HG03460 (cell line): ENCODE measurements at regions not wholly inside any gene's neighbourhood (a gene's known extent, or its start where the extent isn't known, plus 50 kb on each side); places are given as distances from the start of the nearest gene placed in this dataset.

Experiments used
- ATAC-seq: cut with Tn5 transposase; IDR thresholded peaks from one replicate; pipeline ENCODE4 v1.9.1; 2021; ENCODE audit not compliant: unreplicated experiment

DNA sequence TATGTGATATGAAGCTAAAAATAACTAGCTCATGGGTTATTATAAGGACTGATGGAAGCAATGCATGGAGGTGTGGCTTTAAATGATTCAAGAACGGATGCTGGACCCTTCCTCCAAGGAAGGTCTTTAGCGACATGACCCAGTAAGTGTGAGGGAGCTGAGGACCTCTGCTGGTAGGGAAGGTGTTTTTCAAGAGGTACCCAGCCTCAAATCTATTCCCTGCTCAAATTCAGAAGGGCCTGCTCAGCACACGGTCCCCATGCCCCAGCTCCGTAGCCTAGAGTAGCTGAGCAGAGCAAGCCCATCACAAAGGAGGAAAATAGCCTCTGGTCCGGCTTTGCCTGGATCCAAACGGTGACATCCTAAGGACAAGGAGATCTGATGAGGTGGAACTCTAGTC is 266.2 kb upstream of the IGF1R start:
- no peak for ATAC-seq

DNA sequence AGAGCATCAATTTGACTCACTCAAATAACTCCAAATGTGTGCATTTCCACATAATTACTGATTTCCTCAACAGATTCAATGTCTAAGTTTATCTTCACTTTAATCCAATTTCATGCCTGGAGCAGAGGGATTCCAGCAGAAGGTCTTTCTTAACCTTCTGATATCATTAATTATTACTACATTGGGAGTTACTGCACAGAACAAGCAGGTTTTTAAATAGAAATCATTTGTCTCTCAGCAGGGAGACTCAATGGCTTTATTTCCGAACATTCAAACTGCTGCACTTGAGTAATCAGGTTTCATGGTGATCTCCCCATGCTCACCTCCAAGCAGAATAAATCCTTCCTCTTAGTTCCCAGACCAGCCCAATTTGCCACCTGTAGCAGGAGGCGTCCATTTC is 264.8 kb upstream of the IGF1R start:
- ATAC-seq: no peak

DNA sequence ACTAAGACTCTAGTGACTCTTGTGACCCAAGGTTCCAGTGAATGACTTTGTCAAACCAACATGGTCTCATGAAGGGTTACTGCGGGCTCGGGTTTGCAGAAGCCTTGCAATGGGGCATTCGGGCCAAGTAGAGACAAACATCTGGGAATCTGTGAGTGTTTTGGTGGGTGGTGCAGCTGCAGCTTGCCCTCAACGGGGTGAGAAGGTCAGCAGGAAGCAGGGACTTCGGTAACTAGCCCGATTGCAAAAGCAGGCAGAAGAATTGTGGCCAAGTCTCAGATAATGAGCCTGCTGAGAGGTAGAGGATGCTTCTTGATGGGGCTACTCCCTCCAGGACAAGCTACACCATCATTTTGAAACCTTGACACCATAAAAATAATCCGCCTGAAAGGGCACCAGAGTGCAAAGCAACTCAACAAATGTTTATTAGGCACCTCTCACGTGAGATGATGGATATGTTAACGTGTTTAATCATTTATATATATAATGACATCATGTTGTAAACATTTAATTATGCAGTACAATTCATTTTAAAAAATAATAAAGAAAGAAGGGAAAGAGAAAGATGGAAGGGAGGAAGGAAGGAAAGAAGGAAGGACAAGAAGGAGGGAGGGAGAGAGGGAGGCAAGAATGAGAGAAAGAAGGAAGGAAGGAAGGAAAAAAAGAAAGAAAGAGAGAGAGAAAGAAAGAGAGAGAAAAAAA is 263.9 kb upstream of the IGF1R start:
- ATAC-seq: no peak

DNA sequence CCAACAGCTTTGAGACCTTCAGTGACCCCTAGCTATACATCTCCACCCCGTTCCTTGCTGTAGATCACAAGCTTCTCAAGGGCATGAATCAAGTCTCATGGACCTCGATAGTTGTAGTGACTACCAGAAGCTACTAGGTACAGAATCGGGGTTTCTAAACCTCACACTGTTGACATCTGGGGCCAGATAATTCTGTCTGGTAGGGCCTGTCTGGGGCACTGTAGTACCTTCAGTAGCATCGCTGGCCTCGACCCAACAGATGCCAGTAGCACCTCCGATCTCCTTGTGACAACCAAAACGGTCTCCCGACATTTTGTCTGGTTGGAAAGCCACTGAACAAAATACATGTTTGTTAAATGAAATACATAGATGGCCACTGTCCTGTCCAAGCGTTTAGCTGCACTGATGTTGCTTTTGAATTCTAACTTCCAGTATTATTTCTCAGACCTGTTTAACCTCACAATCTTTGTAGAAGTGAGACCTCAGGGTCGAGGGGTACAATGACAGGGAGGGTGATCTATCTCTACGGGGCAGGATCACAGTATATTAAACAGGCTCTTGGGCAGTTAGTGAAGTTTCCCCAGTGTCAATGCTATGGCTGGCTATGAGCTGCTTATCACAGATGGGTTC is 262.5 kb upstream of the IGF1R start:
- ATAC-seq: no peak

DNA sequence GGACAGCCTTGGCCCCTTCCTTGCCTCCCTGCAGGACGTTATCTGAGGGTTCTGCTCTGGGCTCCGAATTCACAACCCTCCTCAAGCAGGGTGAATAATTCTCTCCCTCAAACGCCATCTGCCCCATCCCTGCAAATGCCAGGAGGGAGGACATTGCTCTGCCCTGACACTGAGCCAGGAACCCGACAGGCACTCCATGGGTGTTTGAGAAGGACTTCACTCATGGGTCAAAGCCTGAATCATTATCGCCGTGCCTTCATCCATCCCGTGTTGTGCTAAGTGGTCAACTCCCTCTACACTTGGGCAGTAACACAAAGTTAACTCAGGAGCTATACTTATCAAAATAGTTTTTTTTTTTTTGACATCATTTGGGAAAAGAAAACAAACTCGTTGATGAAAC is 261.8 kb upstream of the IGF1R start:
- ATAC-seq: no peak

DNA sequence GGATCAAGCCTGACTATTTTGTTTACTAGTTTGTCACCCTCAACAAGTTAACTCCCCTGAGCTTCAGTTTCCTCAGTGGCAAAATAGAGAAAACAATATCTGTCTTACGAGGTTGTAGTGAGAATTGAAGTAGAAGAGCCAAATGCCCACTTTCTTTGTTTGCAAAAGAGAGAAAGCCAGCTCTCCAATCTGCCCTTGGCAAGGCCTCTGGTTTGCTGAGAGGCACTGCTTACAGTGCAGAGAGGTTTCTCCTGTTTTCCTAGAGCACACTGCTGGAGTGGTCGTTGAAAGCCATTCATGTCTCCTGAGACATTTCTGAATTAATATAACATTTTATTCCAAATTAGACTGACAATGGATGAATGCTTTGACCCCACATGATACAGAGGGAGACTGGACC is 260.5 kb upstream of the IGF1R start:
- ATAC-seq: no peak

DNA sequence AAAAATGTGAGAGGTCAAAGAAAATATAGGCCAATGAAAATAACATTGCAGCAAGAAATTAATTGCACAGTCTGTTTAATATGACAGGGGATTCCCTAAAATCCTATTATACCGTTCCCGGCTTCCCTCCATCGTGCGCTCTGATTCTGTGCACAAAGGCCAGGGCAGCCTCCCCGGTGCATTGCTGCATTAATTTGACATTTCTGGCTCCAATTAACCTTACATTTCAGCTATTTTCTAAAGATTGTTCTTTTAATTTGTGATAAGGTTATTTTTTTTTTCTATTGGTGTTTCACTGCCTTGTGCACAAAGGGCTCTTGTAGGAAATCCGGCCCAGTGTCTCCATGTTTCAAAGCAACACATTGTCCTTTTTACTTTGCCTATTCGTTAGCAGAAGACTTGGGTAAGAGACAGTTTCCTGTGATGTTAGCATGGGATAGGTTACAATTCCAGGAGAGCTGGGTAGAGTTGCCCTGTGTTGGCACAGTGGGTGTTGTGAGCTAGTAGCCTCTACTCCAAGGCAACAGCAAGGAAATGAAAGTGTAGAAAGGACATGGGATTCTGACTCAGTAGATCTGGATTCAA is 257.3 kb upstream of the IGF1R start:
- no peak for ATAC-seq

DNA sequence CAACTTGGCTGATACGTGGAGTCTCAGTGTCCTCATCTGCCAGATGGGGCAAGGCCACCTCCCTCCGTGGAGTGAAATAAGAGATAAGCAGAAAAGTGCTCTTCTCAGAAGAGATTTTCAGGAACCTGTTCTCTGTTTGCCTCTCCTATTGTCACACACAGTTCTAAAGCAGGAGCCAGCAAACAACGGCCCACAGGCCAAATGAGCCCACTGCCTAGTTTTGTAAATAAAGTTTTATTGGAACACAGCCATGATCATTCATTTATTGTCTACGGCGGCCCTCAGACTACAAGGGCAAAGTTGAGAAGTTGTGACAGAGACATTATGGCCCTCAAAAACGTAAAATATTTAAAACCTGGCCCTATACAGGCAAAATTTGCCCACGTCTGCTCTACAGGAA is 256.8 kb upstream of the IGF1R start:
- ATAC-seq: no peak

DNA sequence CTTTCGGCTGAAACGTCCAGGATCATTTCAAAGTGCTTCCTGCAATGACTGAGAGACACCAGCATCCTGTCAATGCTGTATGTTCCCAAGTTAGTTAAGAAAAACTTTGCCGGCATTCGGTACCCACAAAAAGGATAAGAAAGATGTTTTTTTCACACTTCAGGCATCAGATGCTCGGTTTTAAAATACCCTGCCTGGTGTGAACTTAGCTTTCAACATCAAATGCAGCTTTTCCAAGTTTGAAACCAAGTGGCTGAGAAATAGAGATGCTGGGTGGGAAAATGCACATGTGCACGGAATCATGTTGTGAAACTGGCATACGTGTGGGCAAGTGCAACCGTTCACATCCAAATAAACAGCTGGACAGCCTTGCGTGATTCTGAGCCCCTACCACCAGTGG is 254.9 kb upstream of the IGF1R start:
- ATAC-seq: no peak

DNA sequence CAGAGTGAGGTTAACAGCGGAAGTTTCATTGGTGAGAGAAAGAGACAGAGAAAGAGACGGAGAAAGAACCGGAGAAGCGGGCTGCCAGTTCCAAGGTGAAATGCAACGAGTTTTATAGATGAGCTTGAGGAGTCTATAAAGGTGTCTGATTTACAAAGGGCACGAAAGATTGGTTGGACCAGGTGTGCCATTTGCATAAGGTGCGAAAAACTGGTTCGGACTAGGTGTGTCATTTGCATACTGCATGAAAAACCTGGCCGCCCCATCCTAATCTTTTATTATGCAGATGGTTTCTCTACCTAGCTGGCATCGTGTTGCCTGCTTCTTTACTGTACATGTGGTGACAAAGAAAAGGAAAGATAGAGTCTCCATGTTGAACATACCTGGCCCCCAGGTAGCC is 253.8 kb upstream of the IGF1R start:
- no peak for ATAC-seq

DNA sequence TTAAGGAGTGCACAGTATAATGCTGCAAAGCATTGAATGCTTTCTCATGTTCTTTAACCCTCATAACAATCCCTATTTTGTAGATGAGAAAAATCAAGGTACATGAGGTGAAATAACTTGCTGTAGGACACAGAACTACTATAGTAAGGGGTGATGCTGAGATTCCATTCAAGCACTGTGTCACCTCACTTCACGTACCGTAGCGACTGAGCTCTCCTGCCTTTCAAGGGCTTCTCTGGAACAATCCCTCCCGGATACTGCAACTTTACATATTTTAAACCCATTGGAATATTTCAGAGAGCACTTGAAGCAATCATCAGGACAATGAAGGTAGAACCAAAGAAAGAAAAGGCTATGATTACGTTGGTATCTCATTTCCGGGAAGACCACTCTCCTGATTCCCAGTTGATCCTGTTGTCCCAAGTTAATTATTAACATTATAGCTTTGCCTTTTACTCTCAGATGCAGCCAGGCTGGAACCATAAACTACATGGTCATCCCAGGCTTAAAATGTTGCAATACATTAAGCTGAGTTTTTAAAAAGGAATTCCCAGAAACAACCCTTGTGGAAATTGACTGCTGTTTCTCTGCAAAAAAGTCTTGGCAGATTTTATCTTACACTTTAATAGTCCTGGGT is 252.2 kb upstream of the IGF1R start:
- ATAC-seq: no peak

DNA sequence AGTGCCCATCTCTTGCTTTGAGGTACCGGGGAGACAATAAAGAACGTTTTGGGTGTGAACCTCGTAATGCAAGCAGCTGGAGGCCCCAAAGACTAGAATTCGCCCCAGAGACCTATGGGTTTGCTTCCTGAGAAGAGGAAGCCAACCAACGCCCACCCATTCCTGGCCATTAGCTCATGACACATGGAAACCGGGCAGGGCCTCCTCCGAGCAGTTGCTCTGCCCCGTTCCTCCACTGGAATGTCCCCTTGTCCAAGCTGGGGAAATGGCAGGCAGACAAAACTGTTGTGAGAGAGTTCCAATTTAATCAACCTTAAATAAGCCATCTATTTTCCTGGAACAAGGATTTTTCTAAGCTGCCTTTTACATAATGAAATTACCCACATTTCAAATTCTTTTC is 250.9 kb upstream of the IGF1R start:
- ATAC-seq: no peak

DNA sequence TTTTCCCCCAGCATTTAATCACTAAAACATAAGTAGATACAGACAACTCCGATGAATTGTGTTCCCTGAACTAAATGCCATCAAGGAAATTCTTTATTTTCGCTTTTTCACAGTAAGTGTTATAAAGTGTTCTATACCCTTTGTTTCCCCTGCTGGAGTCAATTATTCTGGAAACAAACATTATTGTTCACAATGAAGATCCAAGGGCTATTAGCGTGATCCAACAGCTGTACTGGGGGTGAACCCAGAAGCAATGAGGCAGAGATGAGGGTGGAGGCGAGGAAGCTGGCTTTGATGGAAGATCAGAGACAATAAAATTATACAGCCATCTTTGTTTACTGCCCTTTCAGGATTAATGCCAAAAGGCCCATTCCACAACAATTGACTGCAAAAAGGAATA is 250.3 kb upstream of the IGF1R start:
- ATAC-seq: no peak

DNA sequence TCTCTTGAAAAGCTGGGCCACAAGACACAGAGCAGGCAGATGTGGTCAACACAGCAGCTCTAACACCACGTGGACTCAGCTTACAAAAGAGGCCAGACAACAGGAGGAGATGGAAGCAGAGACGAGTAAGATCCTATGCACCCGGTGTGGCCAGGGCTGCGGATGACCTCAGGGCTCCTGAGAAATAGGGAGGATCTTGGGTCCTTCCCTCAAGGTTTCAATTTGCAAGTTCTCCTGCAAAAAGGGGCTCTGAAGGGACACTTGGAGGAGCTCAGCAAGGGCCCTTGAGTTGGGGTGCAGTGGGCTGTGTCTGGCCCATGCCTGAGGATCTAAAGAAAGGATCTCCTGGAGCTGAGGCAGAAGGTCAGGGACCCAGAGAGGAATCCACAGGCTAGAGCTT is 249.5 kb upstream of the IGF1R start:
- no peak for ATAC-seq

DNA sequence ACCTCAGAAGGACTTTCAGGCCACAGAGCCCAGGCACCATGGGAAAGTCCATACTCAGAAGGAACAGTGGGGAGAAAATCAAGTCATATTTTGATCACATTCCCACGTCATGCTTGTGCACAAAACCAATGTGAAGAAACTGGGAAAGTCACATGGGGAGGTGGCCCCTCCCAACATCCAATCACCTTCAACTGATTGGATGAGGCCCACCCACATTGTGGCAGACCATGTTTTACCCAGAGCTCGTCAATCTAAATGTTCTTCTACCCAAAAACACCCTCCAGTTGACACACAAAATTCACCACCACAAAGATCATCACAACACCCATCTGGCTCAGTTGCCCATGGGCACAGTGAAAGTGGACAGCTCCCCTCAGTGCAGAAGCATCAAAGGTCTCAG is 248.2 kb upstream of the IGF1R start:
- no peak for ATAC-seq

DNA sequence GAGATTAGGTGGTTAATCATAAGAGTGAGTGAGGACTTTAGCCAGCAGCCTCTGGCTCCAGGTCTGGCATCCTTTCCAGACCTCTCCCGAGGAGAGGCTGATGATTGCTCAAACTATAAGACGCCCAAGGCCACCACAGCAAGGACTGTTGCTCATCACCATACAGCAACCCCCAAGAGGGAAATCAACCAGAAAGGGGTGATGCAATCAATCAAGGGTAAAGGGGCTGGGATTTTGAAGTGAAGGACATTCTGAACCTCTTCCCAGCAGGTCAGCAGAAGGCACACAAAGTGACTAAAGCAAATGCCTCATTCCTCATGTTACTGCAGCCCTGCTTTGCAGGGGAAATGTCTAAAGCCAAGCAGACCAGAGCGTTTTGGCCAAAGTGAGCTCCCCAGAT is 247.3 kb upstream of the IGF1R start:
- ATAC-seq: no peak

DNA sequence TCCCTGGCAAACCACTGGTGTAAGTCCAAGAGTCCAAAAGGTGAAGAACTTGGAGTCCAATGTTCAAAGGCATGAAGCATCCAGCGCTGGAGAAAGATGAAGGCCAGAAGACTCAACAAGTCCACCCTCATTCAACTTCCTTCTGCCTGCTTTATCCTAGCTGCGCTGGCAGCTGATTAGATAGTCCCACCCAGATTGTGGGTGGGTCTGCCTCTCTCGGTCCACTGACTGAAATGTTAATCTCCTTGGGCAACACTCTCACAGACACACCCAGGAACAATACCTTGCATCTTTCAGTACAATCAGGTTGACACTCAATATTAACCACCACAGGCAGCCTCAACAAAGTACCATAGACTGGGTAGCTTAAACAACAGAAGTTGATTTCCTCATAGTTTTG is 245.9 kb upstream of the IGF1R start:
- ATAC-seq: no peak

DNA sequence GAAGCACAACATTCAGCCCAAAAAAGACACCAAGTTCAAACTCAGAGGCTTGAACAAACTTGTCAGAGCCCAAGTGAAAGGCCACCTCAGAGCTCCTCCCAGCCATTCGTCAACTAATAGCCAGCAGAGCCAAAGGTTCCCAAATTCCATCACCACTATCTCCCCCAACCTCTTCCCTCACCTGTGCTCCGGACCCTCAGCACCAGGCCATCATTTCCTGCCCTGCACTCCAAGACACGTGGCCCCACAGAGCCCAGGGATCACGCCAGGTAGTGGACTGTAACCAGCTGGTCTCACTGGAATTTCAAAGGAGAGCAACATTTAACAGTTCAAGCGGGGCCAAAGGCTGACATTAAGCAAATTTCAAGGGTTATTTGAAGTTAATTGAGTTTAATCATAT is 245.2 kb upstream of the IGF1R start:
- no peak for ATAC-seq

DNA sequence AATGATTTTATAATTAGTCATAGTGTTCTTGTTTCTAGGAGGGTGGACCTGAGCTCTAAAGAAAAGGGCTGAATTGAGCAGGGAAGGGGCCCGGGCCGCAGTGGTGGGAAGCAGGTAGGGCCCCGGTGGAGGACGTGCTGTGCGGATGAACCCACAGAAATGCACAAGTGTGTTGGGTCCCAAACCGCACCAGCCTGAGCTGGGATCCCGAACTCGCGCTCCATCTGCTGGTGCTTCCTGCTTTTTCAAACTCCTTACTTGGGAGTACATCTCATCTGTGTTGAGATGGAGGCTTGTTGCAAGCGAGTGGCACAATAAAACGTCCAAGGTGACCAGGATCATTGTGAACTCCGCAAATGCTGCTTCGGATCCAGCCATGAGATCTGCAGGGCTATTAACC is 244.8 kb upstream of the IGF1R start:
- no peak for ATAC-seq

DNA sequence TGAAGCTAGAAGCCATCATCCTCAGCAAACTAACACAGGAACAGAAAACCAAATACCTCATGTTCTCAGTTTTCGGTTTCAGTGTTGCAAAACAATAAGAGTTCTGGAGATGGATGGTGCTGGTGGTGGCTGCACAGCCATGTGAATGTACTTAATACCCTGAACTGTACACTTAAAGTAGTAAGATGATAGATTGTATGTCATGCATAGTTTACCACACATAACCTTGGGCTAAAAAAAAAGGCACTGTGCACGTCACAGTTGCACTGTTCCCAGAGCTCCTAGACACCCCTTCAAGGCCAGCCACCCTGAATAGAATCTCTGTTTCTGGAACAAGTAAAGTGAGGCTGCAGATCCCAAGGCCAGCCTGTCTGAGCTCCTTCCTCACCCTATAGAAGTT is 243.3 kb upstream of the IGF1R start:
- ATAC-seq: no peak

DNA sequence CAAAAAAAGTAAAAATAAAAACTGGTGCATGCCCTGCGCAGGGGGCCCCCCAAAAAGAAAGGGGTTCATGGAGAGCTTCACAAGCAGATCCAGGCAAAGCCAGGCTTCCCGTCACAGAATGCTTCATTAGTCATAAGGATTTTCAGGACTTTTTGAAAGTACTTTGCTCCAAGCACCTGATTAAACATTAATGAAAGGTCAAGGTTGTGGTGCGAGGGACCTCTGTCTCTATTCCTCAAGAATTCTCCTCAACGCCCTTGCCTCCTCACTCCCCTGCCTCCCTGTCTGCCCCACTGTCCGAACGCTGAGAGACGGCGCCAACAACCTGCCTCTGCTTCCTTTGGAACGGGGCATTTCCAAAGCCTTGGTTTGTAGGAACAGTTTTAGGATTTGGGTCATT is 240.1 kb upstream of the IGF1R start:
- no peak for ATAC-seq

DNA sequence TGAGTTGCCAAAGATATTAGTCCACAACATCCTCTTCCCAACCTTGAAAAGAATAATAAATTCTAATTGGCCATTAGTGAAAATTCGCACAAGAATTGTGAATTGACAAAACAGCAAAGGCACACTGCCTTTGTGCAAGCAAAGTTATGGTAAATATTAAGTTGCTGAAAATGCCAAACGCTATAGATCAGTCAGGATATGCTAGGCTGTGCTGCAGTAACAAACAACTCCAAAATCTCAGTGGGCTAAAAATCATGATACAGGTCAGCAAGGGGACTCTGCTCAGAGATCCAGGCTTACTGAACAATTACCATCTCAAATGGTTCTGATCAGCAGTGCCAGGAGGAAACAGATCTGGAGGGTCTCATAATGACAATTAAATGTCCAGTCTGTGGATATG is 238.0 kb upstream of the IGF1R start:
- no peak for ATAC-seq
